ENCODE measurements at regions not wholly inside any gene's neighbourhood (a gene's known extent, or its start where the extent isn't known, plus 50 kb on each side); places are given as distances from the start of the nearest gene placed in this dataset.

DNA sequence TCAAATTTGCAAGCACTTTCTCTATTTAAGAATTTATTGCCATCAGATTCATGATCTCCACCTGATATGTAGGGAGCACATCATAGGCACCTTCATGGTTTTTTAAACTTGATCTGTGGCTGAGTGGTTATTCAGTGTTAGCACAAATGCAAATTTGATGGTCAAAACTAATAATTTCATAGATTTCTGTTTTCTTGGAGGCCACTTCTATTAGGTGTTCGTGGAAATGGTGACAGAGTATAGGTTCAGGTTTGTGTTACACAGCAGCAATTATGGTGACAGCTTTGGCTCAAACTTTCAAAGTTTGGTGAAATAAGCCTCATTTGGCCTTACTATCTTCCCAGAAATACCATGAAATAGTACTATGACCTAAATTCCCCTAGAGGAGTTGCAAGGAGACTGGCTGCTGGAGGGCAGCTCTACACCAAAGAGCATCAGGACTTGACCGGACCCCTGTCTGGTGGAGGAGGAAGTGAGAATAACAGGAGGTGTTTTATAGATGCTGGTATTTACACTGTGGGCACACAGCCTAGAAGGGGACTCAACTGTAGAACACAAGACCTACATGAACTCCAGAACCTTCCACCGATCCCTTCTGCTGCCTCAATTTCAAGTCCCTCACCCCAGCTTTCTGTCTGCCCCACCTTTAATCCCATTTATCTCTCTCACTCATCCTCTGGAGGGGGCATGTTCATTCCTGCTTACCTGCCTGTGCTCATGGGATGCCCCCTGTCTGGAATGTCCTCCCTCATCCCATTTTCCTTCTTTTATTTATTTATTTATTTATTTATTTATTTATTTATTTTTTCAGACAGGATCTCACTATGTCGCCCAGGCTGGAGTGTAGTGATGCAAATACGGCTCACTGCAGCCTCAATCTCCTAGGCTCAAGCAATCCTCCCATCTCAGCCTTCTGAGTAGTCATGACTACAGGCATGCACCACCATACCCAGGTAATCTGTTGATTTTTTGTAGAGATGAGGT lies 132.9 kb upstream of the SIX2 start:
- TF ChIP-seq, protein P1, sequence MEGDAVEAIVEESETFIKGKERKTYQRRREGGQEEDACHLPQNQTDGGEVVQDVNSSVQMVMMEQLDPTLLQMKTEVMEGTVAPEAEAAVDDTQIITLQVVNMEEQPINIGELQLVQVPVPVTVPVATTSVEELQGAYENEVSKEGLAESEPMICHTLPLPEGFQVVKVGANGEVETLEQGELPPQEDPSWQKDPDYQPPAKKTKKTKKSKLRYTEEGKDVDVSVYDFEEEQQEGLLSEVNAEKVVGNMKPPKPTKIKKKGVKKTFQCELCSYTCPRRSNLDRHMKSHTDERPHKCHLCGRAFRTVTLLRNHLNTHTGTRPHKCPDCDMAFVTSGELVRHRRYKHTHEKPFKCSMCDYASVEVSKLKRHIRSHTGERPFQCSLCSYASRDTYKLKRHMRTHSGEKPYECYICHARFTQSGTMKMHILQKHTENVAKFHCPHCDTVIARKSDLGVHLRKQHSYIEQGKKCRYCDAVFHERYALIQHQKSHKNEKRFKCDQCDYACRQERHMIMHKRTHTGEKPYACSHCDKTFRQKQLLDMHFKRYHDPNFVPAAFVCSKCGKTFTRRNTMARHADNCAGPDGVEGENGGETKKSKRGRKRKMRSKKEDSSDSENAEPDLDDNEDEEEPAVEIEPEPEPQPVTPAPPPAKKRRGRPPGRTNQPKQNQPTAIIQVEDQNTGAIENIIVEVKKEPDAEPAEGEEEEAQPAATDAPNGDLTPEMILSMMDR (IDR thresholded peaks at IDR 0.05; ENCODE audit: low read depth, low read length), result no peak
- no peak for TF ChIP-seq EZH2phosphoT487 (IDR thresholded peaks at IDR 0.05; ENCODE audit: low read depth)
